ENCODE measurements at regions not wholly inside any gene's neighbourhood (a gene's known extent, or its start where the extent isn't known, plus 50 kb on each side); places are given as distances from the start of the nearest gene placed in this dataset.

DNA sequence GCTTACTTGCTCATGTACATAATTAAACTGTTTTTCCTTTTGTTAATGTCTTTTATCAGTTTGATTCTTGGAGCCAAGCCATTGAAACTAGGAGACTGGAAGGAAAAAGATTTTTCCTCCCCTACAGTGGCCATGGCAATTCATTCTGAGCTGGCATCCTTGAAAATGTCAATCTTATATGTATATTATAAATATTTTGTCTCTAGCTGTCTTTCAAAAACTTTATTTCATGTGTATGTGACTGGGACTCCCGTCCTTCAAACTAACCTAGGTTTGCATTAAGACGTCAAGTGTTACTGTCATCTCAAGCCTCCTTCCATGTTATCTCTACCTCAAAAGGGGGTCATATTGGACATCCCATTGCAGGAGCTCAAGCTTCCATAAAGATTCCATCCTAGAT is 280.4 kb downstream of the HRH4 start:
- TF ChIP-seq SIN3A (IDR thresholded peaks at IDR 0.05; ENCODE audit: borderline replicate concordance, insufficient read depth, low read length) (no peak), POLR2AphosphoS5 (IDR thresholded peaks at IDR 0.05; ENCODE audit: low read depth, low read length) (no peak), REST (IDR thresholded peaks at IDR 0.05; ENCODE audit: insufficient read depth in 1 of 2, low read depth in 2 of 2, low read length in 2 of 2) (no peak), FOXP2 (optimal IDR thresholded peaks at IDR 0.05; ENCODE audit: borderline replicate concordance, extremely low read depth, extremely low read length, insufficient read depth) (no peak), TAF1 (IDR thresholded peaks at IDR 0.05; ENCODE audit: borderline replicate concordance, insufficient read depth, low read length) (no peak)

DNA sequence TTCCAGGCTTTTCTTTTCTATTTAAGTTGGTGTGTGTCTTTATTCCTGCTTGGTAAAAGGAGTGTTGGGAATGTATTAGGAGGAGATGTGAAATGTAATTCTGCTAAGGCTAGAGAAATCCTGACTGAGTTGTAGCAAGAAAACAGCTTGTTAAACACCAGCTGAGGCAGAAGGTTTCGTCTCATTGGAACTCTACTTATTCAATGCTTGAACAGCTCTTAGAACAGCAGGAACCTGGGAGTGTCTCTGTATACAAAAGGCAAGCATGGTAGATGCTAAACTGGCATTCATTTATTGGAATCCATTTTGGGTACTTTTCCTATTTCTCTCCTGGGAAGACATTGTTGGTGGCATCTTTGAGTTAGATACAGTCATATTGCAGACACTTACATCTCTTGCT is 280.9 kb downstream of the HRH4 start:
- TF ChIP-seq REST (IDR thresholded peaks at IDR 0.05; ENCODE audit: insufficient read depth in 1 of 2, low read depth in 2 of 2, low read length in 2 of 2) = no peak
- TF ChIP-seq TAF1 (IDR thresholded peaks at IDR 0.05; ENCODE audit: borderline replicate concordance, insufficient read depth, low read length) = no peak
- no peak for TF ChIP-seq FOXP2 (optimal IDR thresholded peaks at IDR 0.05; ENCODE audit: borderline replicate concordance, extremely low read depth, extremely low read length, insufficient read depth)
- TF ChIP-seq POLR2AphosphoS5 (IDR thresholded peaks at IDR 0.05; ENCODE audit: low read depth, low read length) = no peak
- TF ChIP-seq SIN3A (IDR thresholded peaks at IDR 0.05; ENCODE audit: borderline replicate concordance, insufficient read depth, low read length) = no peak

- TF ChIP-seq REST (IDR thresholded peaks at IDR 0.05; ENCODE audit: insufficient read depth in 1 of 2, low read depth in 2 of 2, low read length in 2 of 2) (no peak), SIN3A (IDR thresholded peaks at IDR 0.05; ENCODE audit: borderline replicate concordance, insufficient read depth, low read length) (no peak), POLR2AphosphoS5 (IDR thresholded peaks at IDR 0.05; ENCODE audit: low read depth, low read length) (no peak), FOXP2 (optimal IDR thresholded peaks at IDR 0.05; ENCODE audit: borderline replicate concordance, extremely low read depth, extremely low read length, insufficient read depth) (no peak), TAF1 (IDR thresholded peaks at IDR 0.05; ENCODE audit: borderline replicate concordance, insufficient read depth, low read length) (no peak)
Measured at GRCh38 chr18:24741965-24742724, 281.7 kb downstream of the HRH4 start.

GRCh38 chr18:24754583-24755253 is 294.3 kb downstream of the HRH4 start:
- TF ChIP-seq FOXP2 (optimal IDR thresholded peaks at IDR 0.05; ENCODE audit: borderline replicate concordance, extremely low read depth, extremely low read length, insufficient read depth) (no peak), TAF1 (IDR thresholded peaks at IDR 0.05; ENCODE audit: borderline replicate concordance, insufficient read depth, low read length) (no peak), SIN3A (IDR thresholded peaks at IDR 0.05; ENCODE audit: borderline replicate concordance, insufficient read depth, low read length) (no peak)

DNA sequence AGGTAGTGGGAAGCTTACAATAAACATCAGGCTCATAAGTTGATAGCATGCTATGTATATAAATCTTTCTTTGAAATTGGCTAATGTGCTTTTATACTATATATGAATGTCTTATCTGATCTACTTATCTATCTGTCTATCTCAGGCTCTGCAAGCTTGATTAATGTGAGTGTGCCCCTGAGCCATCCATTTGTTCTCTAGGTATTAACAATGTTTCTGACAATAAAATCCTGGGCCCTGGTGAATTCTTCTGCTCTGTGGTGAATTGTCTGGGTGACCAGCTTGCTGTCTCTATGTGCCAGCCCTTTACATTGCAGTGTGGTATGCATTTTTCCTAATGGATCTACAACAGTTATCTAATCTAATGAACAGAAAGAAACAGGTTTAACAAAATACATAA is 295.9 kb downstream of the HRH4 start:
- no peak for TF ChIP-seq REST (IDR thresholded peaks at IDR 0.05; ENCODE audit: insufficient read depth in 1 of 2, low read depth in 2 of 2, low read length in 2 of 2)
- no peak for TF ChIP-seq TAF1 (IDR thresholded peaks at IDR 0.05; ENCODE audit: borderline replicate concordance, insufficient read depth, low read length)
- TF ChIP-seq POLR2AphosphoS5 (IDR thresholded peaks at IDR 0.05; ENCODE audit: low read depth, low read length) = no peak
- no peak for TF ChIP-seq SIN3A (IDR thresholded peaks at IDR 0.05; ENCODE audit: borderline replicate concordance, insufficient read depth, low read length)
- TF ChIP-seq FOXP2 (optimal IDR thresholded peaks at IDR 0.05; ENCODE audit: borderline replicate concordance, extremely low read depth, extremely low read length, insufficient read depth) = no peak
